Adipocyte (in vitro differentiated cells): ENCODE measurements at regions not wholly inside any gene's neighbourhood (a gene's known extent, or its start where the extent isn't known, plus 50 kb on each side); places are given as distances from the start of the nearest gene placed in this dataset.

ENCODE experiments used
- DNase-seq: peaks from one replicate; pipeline ENCODE4 v3.0.0-alpha.2; 2015; ENCODE audit warnings: low read depth
- H3K27me3 ChIP-seq: replicated peaks from 2 replicates; pipeline ENCODE4 v1.7.0; 2013; ENCODE audit warnings: mild to moderate bottlenecking, low read length, moderate library complexity; ENCODE audit not compliant: control insufficient read depth, insufficient read depth
- H3K36me3 ChIP-seq: 2 replicates; pipeline ENCODE4 v1.7.0; 2013; ENCODE audit warnings: low read length, mild to moderate bottlenecking, moderate library complexity; ENCODE audit not compliant: control insufficient read depth, insufficient read depth, severe bottlenecking
- H3K4me1 ChIP-seq: 2 replicates; pipeline ENCODE4 v1.7.0; 2013; ENCODE audit warnings: mild to moderate bottlenecking, low read length, moderate library complexity; ENCODE audit not compliant: control insufficient read depth, insufficient read depth
- H3K4me3 ChIP-seq: 2 replicates; pipeline ENCODE4 v1.7.0; 2013; ENCODE audit warnings: mild to moderate bottlenecking, low read length, moderate library complexity
- H3K9ac ChIP-seq: 2 replicates; pipeline ENCODE4 v1.7.0; 2013; ENCODE audit warnings: mild to moderate bottlenecking, low read length, moderate library complexity
- H3K9me3 ChIP-seq: 2 replicates; pipeline ENCODE4 v1.7.0; 2013; ENCODE audit warnings: mild to moderate bottlenecking, low read length, moderate library complexity; ENCODE audit not compliant: control insufficient read depth

DNA sequence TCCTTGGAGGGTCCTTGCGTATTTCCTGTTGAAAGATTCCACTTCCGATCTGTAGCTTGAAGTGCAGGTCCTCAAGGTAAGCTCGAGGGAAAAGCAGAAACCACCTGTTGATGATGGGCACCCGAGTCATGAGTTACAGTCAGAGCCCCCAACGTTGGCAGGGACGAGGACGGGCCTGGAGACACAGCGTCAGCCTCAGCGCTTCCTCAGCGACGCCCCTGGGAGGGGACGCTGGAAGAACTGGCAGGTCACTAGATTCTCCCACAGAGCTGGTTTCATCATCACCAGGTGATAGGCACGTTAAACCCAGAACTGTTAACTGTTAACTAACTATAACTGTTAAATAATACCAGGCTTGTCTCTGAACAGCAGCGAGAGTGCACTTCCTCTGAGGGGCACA lies 101.8 kb downstream of the TNFAIP2 start:
- Histone ChIP-seq H3K4me1 (no peaks in the 10 kb centered on the region), H3K36me3 (no peaks in the 10 kb centered on the region), H3K9ac (no peak overlapping the region), H3K27me3 (peaks cover 37% of the 10 kb centered on the region), H3K9me3 (no peaks in the 10 kb centered on the region), H3K4me3 (no peak overlapping the region)
- DNase-seq, result no peak

DNA sequence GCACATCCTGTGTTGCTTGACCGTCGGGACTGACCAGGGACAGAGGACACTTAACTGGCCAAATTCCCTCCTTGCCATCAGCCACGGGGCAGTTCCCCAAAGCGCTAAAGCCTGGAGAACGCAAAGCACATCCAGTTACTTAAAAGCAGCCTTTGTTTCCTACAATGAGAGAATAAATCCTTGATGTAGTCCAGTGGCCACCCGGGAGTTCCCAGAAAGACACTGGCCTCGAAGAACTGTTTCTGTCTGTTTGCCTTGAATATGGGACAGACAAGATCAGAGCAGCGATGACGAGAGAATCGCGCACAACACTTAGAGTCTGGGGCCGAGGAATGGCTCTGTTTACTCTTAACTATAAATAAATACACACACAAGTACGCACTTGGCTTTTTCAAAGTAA lies 102.2 kb downstream of the TNFAIP2 start:
- Histone ChIP-seq H3K36me3 (no peaks in the 10 kb centered on the region), H3K4me3 (no peak overlapping the region), H3K9ac (no peak overlapping the region), H3K4me1 (no peaks in the 10 kb centered on the region), H3K27me3 (peaks cover 37% of the 10 kb centered on the region), H3K9me3 (no peaks in the 10 kb centered on the region)
- DNase-seq, result no peak

DNA sequence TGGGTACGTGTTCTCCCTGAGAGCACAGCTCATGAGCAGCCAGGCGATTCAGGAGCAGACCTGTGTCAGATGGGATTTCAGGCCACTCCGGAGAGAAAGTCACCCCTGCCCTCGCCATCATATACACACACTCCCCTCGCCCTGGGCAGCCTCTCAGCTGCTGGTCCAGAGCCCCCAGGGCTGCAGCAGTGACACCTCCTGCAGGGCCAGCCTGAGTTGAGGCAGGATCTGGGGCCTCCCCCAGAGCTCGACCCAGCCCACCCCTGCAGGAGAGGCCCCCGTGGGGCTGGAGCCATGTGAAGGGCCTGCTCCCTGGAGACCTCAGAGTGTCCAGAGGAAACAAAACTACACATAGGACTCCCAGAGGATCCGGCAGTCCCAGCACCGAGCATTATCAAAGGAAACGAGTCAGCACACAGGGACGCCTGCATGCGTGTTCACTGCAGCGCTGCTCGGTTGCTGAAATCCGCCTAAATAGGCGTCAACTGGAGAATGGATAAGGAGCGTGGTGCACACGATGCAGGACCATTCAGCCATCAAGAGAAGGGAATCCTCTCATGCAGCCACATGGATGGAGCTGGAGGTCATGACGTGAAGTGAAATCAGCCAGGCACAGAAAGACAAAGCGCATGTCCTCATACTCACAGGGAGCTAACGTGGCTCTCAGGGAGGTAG lies 104.0 kb downstream of the TNFAIP2 start:
- no peak overlapping the region for H3K4me3 ChIP-seq
- H3K36me3 ChIP-seq, result no peaks in the 10 kb centered on the region
- no peaks in the 10 kb centered on the region for H3K9me3 ChIP-seq
- no peaks in the 10 kb centered on the region for H3K4me1 ChIP-seq
- peaks cover 30% of the 10 kb centered on the region for H3K27me3 ChIP-seq
- DNase-seq, result no peak
- H3K9ac ChIP-seq, result no peak overlapping the region

DNA sequence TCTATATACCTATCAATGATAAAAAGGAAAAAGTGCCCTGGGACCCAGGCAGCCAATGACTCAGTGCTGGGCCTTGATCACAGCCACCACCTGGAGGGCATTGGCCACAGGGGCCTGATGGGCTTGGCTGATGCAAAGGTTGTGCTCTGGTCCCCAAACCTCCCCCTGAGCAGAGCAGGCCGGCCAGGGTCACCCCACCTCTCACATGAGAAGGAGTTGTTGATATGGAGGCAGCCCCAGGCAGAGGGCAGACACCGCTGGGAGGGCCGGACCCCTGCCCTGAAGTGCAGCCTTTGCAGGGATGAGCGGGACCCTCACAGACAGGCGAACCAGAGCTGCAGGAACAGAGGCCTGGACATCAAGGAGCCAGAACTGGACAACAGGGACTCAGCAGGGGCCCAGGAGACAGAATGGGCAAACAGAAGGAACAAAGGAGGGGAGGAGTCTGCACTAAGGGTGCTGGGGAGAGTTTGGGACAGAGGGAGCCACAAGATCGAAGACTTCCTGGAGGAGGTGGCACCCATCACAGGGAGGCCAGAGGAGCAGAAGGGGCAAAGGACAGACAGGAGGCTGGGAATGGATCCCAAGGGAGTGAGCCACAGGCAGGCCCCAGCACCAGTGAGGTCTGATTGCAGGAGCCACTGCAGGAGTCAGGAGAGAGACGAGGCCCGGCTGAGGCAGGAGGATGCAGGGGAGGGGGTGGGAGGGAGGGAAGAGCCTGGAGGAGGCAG lies 105.0 kb downstream of the TNFAIP2 start:
- Histone ChIP-seq H3K9me3 (no peaks in the 10 kb centered on the region), H3K4me3 (no peak overlapping the region), H3K4me1 (no peaks in the 10 kb centered on the region), H3K9ac (no peak overlapping the region), H3K36me3 (no peaks in the 10 kb centered on the region), H3K27me3 (peaks cover 26% of the 10 kb centered on the region)
- no peak for DNase-seq

DNA sequence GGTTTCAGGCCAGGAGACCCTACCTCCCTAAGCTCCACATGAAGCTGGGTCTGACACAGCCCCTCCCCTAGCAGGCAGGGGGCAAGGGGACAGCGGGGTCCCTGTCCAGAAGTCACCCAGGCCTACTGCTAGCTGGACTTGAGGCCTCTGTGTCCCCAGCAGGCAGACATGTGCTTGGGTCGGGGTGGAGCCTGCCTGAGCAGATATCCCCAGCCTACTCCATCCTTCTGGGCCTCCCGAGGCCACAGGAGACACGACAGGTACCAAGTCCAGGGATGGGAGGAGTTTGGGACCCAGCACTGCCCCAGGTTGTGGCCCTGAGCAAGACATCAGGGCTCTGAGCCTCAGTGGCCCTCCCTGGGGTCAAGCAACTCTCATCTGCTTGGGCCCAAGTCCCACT lies 105.2 kb upstream of the EIF5 start:
- DNase-seq, result no peak
- Histone ChIP-seq H3K9ac (no peak overlapping the region), H3K4me3 (no peak overlapping the region), H3K4me1 (no peaks in the 10 kb centered on the region), H3K36me3 (no peaks in the 10 kb centered on the region), H3K9me3 (no peaks in the 10 kb centered on the region), H3K27me3 (peaks cover 31% of the 10 kb centered on the region)

DNA sequence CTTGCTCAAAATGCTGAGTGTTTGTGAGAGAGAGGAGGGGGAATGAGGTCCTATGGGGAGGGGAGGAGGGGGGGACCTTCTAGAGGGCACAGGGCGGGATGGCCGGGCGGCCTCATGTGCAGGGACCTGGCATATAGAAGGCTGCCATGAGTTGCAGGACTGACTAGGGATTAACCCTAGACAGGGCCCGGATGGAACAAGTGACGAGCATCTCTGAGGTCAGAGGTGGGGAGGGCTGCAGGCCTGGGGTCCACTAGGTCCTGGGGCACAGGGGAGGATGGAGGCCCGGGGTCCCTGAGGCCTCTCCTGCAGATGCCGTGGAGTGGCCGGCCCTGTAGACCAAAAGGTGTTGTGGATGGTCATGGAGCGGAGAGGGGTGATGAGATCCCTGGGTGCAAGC lies 104.0 kb upstream of the EIF5 start:
- Histone ChIP-seq H3K9ac (no peak overlapping the region), H3K4me1 (peaks cover 3% of the 10 kb centered on the region), H3K27me3 (peaks cover 25% of the 10 kb centered on the region), H3K9me3 (no peaks in the 10 kb centered on the region), H3K4me3 (no peak overlapping the region), H3K36me3 (no peaks in the 10 kb centered on the region)
- no peak for DNase-seq

DNA sequence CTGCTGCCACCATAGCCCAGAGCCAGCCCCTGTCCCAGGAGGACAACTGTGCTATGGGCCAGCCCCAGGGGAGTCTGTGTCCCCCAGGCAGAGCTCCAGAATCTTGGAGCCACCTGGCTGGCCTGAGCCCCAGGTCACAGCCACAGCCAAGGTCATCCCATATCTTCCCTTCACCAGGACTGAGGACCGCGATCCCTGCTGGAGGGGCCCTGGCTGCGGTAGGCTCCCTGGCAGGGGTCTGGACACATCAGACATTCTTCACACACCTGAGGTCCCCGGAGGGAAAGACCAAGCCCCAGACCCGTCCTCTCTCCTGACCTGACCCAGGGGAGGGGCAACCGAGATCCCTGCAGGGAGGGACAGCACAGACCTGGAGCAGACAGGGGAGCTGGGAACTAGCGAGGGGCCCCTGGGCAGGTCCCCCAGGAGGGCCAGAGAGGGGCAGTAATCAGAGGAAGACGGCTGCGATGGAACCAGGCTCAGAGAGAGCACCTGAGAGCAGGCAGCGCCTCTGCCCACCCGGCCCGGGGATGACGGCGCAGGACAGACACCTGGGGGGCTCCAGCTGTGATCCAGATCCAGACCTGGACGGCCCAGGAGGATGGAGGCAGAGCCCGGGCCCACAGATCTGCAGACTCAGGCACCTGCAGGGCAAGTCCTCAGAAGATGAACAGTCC lies 103.2 kb upstream of the EIF5 start:
- DNase-seq, result no peak
- Histone ChIP-seq H3K9ac (no peak overlapping the region), H3K36me3 (no peaks in the 10 kb centered on the region), H3K4me3 (no peak overlapping the region), H3K9me3 (no peaks in the 10 kb centered on the region), H3K27me3 (peaks cover 20% of the 10 kb centered on the region), H3K4me1 (peaks cover 11% of the 10 kb centered on the region)

DNA sequence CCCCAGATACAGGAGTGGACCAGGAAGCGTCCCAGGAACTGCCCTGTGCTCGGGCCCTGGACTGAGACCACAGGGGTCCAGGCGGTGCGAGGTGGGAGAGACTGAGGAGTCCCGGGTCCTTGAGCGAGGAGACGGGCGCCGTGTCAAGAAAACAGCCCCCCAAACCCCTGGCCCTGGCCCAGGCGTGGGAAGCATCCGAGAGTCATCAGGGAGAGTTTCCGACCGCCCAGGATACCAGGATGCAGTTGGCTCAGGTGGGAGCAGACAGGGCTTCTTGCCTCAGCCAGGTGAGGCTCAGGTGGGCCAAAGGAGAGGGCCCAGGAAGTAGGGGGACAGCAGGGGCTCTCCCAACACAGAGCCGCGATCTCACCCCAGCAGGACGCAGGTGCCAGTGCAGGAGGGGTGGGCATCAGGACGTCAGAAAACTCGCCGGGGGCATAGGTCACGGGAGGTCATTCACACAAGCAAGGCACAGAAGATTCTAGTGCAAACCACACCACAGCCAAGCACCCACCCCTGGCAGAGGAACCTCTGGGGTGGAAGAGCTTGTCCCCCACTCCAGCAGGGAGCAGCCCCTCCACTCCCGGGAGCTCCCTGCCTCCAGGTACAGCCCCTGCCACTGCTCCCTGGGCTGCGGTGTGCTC lies 102.5 kb upstream of the EIF5 start:
- Histone ChIP-seq H3K4me3 (no peak overlapping the region), H3K27me3 (peaks cover 15% of the 10 kb centered on the region), H3K9me3 (no peaks in the 10 kb centered on the region), H3K9ac (no peak overlapping the region), H3K4me1 (peaks cover 11% of the 10 kb centered on the region), H3K36me3 (no peaks in the 10 kb centered on the region)
- no peak for DNase-seq

DNA sequence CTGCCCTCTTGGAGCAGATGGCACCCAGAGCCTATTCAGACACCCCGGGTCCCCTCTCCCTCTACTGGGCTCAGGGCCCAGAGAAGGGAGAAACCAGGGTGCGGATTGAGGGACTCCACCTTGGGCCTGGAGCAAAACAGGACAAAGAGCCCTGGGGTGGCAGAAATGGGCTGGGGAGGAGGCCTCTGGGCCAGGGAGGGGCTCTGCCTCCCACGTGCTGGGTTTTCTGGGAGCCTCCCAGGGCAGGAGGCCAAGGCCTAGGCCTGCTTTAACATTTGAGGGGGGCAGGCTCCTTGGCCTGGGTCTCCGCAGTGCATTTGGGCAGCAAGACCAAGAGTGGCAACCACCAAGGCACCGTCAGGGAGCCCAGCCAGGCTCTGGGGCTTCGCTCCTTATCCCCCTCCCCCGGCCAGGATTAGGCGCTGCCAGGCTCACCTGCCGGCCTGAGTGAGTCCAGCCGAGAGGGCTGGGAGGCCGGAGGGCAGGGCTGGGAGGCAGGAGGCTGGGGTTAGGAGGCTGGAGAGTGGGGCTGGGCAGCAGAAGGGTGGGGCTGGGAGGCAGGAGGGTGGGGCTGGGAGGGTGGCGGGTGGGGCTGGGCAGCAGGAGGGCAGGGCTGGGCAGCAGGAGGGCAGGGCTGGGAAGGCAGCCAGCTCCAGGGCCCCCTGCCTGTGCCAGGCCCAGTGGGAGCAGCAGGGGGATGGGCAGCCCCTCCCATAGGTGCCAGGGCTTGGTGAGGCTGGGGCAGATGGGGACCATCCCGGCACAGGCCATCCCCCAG lies 101.8 kb upstream of the EIF5 start:
- DNase-seq, result no peak
- Histone ChIP-seq H3K4me1 (peaks cover 11% of the 10 kb centered on the region), H3K4me3 (no peak overlapping the region), H3K9ac (no peak overlapping the region), H3K36me3 (no peaks in the 10 kb centered on the region), H3K27me3 (peaks cover 9% of the 10 kb centered on the region), H3K9me3 (no peaks in the 10 kb centered on the region)

DNA sequence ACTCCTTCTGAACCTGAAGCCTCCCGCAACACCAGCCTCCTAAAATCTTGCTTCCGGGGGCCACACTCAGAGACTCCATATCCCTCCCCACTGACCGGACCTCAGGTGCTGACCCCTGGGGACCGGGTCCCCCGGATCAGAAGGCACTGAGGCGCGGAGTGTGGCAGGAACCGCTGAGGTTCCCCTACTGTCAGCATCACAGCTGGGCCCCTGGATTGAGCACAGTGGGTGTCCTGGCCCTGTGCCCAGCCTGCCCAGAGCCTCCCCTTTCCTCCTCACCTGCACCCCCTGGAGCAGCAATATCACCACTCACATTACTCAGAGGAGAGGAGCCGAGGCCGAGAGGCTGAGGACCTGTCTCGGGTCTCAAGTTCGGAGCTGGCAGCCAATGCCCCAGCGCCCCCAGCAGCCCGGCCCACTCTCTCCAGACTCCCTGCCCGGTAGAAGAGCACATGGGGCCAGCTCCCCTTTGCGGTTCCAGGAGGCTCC lies 101.2 kb upstream of the EIF5 start:
- Histone ChIP-seq H3K9me3 (no peaks in the 10 kb centered on the region), H3K27me3 (peaks cover 6% of the 10 kb centered on the region), H3K4me1 (peaks cover 11% of the 10 kb centered on the region), H3K9ac (no peak overlapping the region), H3K4me3 (no peak overlapping the region), H3K36me3 (no peaks in the 10 kb centered on the region)
- no peak for DNase-seq
